KOPT-K1 (cell line): ENCODE measurements at regions not wholly inside any gene's neighbourhood (a gene's known extent, or its start where the extent isn't known, plus 50 kb on each side); places are given as distances from the start of the nearest gene placed in this dataset.
"Not testable (repeated sequence)": the region's sequence is repeated elsewhere in the genome, so short reads cannot be mapped to it uniquely, and the experiment has no call there.

ENCODE experiments used
- H3K27ac ChIP-seq: fragments of 200-600 bp; sonication (generic); 2 replicates; pipeline ENCODE4 v1.5.1; 2016; ENCODE audit warnings: antibody characterized with exemption, mild to moderate bottlenecking, low read depth, low read length; ENCODE audit not compliant: poor library complexity, severe bottlenecking
- H3K36me3 ChIP-seq: fragments of 200-600 bp; sonication (generic); 2 replicates; pipeline ENCODE4 v1.5.1; 2017; ENCODE audit warnings: antibody characterized with exemption, mild to moderate bottlenecking, low read length, moderate library complexity; ENCODE audit not compliant: insufficient read depth
- H3K9me3 ChIP-seq: fragments of 200-600 bp; sonication (generic); 2 replicates; pipeline ENCODE4 v1.5.1; 2017; ENCODE audit warnings: antibody characterized with exemption, low read length, mild to moderate bottlenecking; ENCODE audit not compliant: insufficient read depth, poor library complexity, severe bottlenecking

- not testable (repeated sequence) for H3K9me3 ChIP-seq, H3K36me3 ChIP-seq, H3K27ac ChIP-seq
Observed at GRCh38 chr3:177353879-177354278, 156.6 kb upstream of the TBL1XR1 start.

GRCh38 chr3:177354466-177354865, 157.2 kb upstream of the TBL1XR1 start:
- Histone ChIP-seq H3K27ac (no peak overlapping the region), H3K9me3 (no peaks in the 10 kb centered on the region), H3K36me3 (no peaks in the 10 kb centered on the region)

- H3K27ac ChIP-seq: no peak overlapping the region
Observed at GRCh38 chr3:177356113-177356512, 158.8 kb upstream of the TBL1XR1 start.

GRCh38 chr3:177356952-177357351, 159.7 kb upstream of the TBL1XR1 start:
- Histone ChIP-seq H3K9me3 (no peaks in the 10 kb centered on the region), H3K36me3 (no peaks in the 10 kb centered on the region), H3K27ac (peak overlapping the region; percentile 98)

More at GRCh38 chr3:177356113-177356512, 158.8 kb upstream of the TBL1XR1 start:
- Histone ChIP-seq H3K36me3 (no peaks in the 10 kb centered on the region), H3K9me3 (no peaks in the 10 kb centered on the region)

GRCh38 chr3:177357352-177358090, 160.2 kb upstream of the TBL1XR1 start:
- H3K36me3 ChIP-seq: no peaks in the 10 kb centered on the region
- H3K27ac ChIP-seq: peak overlapping the region; percentile 98
- no peaks in the 10 kb centered on the region for H3K9me3 ChIP-seq

GRCh38 chr3:177358091-177358976, 161.1 kb upstream of the TBL1XR1 start:
- no peaks in the 10 kb centered on the region for H3K9me3 ChIP-seq
- H3K27ac ChIP-seq: peak overlapping the region; percentile 98
- no peaks in the 10 kb centered on the region for H3K36me3 ChIP-seq

GRCh38 chr3:177358977-177359592, 161.8 kb upstream of the TBL1XR1 start:
- Histone ChIP-seq H3K9me3 (no peaks in the 10 kb centered on the region), H3K36me3 (no peaks in the 10 kb centered on the region)

GRCh38 chr3:177359593-177360357, 162.5 kb upstream of the TBL1XR1 start:
- Histone ChIP-seq H3K9me3 (no peaks in the 10 kb centered on the region), H3K27ac (peak overlapping the region; percentile 98), H3K36me3 (no peaks in the 10 kb centered on the region)

More at GRCh38 chr3:177358977-177359592, 161.8 kb upstream of the TBL1XR1 start:
- peak overlapping the region; percentile 98 for H3K27ac ChIP-seq

- Histone ChIP-seq H3K9me3 (no peaks in the 10 kb centered on the region), H3K36me3 (no peaks in the 10 kb centered on the region), H3K27ac (peak overlapping the region; percentile 98)
Observed at GRCh38 chr3:177361081-177361938, 164.0 kb upstream of the TBL1XR1 start.

- H3K36me3 ChIP-seq: no peaks in the 10 kb centered on the region
- H3K9me3 ChIP-seq: no peaks in the 10 kb centered on the region
- H3K27ac ChIP-seq: no peak overlapping the region
Observed at GRCh38 chr3:177362626-177363025, 165.3 kb upstream of the TBL1XR1 start.

- H3K9me3 ChIP-seq: no peaks in the 10 kb centered on the region
- no peaks in the 10 kb centered on the region for H3K36me3 ChIP-seq
- no peak overlapping the region for H3K27ac ChIP-seq
Observed at GRCh38 chr3:177364236-177364635, 167.0 kb upstream of the TBL1XR1 start.

GRCh38 chr3:177365294-177365693, 168.0 kb upstream of the TBL1XR1 start:
- H3K36me3 ChIP-seq, H3K27ac ChIP-seq, H3K9me3 ChIP-seq: not testable (repeated sequence)

GRCh38 chr3:177367788-177368187, 170.5 kb upstream of the TBL1XR1 start:
- no peaks in the 10 kb centered on the region for H3K9me3 ChIP-seq

More at GRCh38 chr3:177367788-177368187, 170.5 kb upstream of the TBL1XR1 start:
- Histone ChIP-seq H3K36me3 (no peaks in the 10 kb centered on the region), H3K27ac (no peak overlapping the region)
